C1 segment of cervical spinal cord (tissue), 14 donors: ENCODE measurements at regions not wholly inside any gene's neighbourhood (a gene's known extent, or its start where the extent isn't known, plus 50 kb on each side); places are given as distances from the start of the nearest gene placed in this dataset.

Source experiments
- DNase-seq, 14 donors: peaks; one replicate each; lab custom pipeline; 2025; lab: John Stamatoyannopoulos, UW

- DNase-seq, result no peak
Measured at GRCh38 chr11:131044851-131045250, 128.6 kb upstream of the SNX19 start.

- no peak for DNase-seq
Measured at GRCh38 chr11:131052367-131052766, 136.1 kb upstream of the SNX19 start.

DNA sequence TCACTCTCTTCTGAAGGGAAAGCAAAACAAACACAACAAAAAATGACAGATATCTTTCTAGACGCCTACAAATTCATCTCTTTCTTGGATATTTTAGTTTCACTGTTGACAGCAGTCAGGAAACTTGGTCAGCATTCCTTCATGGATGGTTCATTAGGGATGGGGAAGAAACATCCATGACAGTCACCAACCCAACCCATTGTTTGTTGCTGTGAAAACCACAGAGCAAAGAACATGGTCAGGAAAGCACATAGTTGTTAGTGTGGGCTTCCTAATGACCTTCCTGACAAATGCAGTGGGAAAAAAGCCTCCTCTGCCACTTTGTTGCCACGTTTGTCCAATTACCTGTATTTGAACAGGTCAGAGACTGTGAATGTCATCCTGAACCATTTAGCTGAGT, 139.8 kb upstream of the SNX19 start:
- no peak for DNase-seq

DNA sequence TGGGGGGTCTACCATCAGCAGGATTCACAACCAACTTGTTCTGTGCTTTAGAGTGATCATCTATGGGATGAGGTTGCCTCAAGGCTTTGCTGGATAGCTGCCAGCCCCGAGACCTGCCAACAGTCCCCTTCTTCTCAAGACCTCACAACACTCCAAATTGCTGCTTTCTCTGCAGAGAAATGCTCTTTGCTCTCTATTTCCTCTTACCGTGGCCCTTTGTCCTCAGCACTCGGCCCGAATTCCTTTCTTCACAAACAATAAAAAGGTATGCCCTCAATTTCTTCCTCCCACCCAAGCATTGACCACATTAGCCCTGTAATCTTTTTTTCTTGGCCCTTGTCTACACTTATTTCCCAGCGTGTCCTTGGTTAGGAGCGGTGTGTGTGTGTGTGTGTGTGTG, 147.4 kb upstream of the SNX19 start:
- no peak for DNase-seq

DNA sequence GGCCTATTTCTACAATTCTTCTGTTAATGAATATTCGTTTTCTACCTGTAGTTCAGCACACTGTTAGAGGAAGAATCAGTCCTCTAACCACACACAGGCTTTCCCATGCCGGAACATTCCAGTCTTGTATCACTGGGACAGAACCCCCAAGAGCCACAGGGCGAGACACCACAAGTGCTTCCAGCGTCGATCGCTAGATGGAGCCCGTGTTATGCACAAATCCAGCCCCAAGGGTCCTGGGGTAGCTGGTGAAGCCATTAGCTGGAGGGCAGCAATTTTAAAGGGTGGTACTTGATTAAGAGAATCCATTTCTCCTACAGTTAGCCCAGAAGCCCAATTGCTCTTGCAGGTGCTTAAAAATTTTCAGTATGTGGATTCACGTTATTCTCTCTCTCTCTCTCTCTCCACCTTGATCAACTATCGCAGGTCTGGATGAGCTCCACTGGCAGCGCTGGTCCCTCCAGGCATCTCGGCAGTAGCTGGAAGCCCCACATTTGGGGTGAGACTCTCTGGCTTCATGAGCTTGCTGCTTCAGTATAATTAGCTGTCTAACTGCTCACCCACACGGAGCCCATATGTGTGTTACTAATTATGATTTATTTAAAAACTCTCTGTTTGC, 148.2 kb upstream of the SNX19 start:
- peak in 10 of 14 donors; percentile 2 to 54 (median 22) for DNase-seq

- DNase-seq, result no peak
Measured at GRCh38 chr11:131065435-131066413, 149.4 kb upstream of the SNX19 start.

- no peak for DNase-seq
Measured at GRCh38 chr11:131066551-131066950, 150.3 kb upstream of the SNX19 start.

- no peak for DNase-seq
Measured at GRCh38 chr11:131070365-131070764, 154.1 kb upstream of the SNX19 start.

GRCh38 chr11:131073167-131073566, 156.9 kb upstream of the SNX19 start:
- no peak for DNase-seq

DNA sequence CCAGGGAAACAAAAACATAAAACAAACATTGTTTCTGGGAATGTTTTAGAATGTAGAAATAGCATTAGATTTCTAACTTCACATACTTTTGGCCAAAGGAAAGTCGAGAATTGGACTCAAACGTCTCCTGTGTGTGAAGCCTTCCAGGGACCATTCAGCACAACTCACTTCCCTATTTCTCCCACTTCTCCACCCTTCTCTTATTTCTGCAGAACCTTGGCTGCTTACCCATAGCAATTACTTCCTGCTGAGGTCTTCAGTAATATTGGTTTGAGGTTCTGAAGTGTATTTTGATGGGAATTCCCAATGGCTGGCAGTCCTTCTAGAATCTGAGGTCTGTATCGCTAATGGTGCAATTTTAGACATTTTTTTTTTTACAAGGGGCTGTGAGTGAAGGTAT, 158.3 kb upstream of the SNX19 start:
- DNase-seq, result no peak

DNA sequence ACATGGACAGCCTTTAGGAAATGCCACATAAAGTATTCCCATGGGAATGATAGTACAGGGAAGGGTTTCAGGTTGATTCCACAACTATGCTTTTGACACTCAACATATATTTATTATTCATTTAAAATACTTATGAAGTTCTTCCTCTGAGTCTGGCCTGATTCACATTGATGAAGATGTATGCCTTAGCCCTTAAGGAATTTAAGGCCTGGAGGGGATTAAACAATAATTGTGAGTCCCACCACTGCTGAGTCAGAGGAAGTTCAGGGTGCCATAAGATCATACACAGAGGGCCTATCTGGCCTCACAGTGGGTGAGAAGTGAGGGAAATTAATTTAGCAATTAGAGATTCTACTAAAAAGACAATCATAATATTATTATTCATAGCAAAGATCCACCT, 161.1 kb upstream of the SNX19 start:
- DNase-seq, result no peak

DNA sequence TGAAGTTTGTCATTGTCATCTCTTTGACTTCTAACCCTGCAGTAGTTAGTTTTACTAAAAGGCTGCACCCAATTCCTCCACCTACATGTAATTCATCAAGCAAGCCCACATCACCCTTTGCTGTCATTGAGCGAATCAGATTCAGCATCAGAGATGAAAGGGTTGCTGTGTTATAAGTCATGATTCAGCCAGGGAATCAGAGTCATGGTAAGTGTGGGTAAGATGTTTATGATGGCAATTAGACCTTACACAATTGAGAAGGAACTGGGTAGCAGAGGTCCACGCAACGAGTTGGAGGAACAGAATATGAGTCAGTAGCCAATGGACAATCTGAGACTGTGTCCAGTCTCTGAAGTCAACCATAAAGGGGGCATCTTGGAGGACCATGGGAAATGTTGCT, 162.8 kb upstream of the SNX19 start:
- no peak for DNase-seq

GRCh38 chr11:131089727-131090245, 173.5 kb upstream of the SNX19 start:
- DNase-seq, result no peak

- DNase-seq, result no peak
Measured at GRCh38 chr11:131092469-131092868, 176.2 kb upstream of the SNX19 start.

DNA sequence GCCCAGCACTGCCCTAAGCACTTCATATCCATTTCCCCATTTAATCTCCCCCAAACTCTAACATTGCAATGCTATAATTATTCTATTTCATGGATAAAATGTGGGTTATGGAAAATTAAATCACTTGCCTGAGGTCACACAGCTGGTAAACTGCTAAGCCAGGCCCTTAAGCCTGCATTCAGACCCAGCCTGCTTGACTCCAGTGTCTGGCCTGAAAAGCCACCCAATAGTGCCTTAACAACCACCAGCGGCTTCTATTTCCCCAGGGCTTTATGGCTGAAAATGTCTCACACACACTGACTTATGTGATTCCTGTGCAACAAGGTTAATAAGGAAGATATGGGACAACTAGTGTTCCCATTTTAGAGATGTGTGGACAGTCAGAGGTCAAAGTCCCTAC, 178.5 kb upstream of the SNX19 start:
- DNase-seq, result no peak

- DNase-seq, result no peak
Measured at GRCh38 chr11:131095511-131096185, 179.4 kb upstream of the SNX19 start.

GRCh38 chr11:131099013-131099412, 182.7 kb upstream of the SNX19 start:
- DNase-seq, result no peak

DNA sequence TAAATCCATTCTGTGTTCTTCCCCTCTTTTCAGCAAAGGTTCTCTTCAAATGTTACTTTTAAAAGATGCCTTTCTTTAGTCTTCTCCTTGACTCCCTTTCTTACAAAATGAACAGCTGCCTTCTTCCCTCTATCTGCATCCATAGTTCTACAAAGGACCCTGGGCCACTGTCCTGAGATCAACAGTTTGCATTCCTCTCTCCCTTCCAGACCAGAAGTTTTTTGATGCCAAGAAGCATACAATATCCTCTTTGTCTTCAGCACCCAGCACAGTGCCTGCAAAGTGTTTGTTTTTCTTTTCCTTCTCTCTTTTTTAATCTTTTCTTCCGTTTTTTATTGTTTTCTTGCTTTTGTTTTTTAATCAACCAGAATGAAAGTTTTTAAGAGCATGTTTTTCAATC, 183.5 kb upstream of the SNX19 start:
- no peak for DNase-seq

DNA sequence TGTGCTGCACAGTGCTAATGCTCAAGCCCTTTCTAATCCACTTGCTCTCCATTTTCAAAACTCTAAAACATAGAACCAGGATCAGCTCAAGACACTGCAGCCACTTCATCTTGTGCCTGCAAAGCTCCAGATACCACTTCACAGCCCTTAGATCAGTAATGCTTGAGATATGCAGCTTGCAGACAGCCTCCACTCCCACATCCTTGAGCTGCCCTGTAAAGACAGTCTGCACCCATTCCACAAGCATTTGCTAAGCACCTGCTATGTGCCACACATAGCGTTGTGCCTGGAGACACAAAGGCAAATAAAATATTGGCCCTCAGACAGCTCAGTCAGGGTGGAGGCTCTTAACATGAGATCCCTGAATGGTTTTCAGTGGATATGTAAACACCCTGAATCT, 192.5 kb upstream of the SNX19 start:
- DNase-seq, result no peak

- no peak for DNase-seq
Measured at GRCh38 chr11:131109257-131109656, 193.0 kb upstream of the SNX19 start.

GRCh38 chr11:131109790-131110189, 193.5 kb upstream of the SNX19 start:
- DNase-seq, result no peak

- DNase-seq, result no peak
Measured at GRCh38 chr11:131111775-131112174, 195.5 kb upstream of the SNX19 start.
